AG08396 (cell line): ENCODE measurements at regions not wholly inside any gene's neighbourhood (a gene's known extent, or its start where the extent isn't known, plus 50 kb on each side); places are given as distances from the start of the nearest gene placed in this dataset.

Source experiments
- DNase-seq: peaks from one replicate; pipeline ENCODE4 v3.0.0; 2012; ENCODE audit warnings: low spot score, mixed read lengths

DNA sequence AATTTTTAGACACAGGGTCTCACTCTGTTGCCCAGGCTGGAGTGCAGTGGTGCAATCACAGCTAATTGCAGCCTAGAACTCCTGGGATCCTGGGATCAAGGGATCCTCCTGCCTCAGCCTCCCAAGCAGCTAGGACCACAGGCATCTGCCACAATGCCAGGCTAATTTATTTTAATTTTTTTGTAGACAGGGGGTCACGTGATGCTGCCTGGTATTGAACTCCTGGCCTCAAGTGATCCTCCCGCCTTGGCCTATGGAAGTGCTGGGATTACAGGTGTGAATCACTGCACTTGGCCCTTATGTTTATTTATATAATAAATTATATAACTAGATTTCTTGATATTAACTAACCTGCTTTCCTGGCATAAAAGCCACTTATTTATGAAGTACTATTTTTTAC, 1081.7 kb upstream of the FANCL start:
- no peak for DNase-seq

DNA sequence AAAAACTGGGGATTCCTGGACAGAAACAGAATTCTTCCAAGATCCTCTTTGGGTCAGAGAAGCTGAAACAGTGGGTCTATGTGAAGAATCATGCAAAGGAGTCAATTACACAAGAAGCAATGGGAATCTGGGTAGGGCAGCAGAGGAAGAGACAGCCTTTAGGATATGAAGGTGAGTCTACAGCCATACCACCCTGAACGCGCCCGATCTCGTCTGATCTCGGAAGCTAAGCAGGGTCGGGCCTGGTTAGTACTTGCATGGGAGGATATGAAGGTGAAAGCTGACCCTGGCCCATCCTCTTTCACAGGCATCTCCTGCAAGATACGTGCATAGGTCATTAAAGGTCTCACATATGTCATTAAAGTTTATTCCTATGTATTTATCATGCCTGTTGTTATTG, 1080.9 kb upstream of the FANCL start:
- no peak for DNase-seq

DNA sequence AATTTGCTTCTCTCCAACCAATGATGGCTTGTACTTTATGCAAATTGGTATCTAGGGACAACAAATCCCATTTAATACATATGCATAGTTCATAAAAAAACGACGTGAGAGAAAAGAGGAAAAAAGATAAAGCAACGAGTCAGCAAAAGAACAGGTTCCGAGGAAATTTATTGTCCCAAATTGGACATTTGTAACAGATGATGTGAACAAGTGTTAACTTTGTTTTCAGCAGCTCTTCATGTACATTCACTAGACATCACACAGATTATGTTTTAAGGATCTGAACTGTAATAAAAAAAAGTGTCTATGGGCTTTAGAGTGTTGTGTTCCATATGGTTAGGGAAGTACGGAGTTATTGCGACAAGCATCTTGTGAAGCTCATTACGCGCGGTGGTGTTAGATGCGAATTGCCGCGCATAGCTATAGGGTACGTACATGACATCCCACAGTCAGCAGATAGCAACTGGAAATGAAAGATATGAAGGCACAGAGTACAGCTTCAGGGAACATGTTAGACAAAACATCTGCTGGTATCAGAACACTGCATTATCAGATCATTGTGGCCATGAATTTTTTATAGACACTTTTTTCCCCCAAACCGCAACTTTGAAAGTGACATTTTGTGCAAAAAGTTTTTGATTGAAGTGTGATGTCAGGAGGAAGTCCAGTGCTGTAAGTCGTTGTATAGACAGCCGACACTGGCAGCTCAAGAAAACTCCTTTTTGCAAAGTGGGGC, 1073.1 kb upstream of the FANCL start:
- DNase-seq: no peak

DNA sequence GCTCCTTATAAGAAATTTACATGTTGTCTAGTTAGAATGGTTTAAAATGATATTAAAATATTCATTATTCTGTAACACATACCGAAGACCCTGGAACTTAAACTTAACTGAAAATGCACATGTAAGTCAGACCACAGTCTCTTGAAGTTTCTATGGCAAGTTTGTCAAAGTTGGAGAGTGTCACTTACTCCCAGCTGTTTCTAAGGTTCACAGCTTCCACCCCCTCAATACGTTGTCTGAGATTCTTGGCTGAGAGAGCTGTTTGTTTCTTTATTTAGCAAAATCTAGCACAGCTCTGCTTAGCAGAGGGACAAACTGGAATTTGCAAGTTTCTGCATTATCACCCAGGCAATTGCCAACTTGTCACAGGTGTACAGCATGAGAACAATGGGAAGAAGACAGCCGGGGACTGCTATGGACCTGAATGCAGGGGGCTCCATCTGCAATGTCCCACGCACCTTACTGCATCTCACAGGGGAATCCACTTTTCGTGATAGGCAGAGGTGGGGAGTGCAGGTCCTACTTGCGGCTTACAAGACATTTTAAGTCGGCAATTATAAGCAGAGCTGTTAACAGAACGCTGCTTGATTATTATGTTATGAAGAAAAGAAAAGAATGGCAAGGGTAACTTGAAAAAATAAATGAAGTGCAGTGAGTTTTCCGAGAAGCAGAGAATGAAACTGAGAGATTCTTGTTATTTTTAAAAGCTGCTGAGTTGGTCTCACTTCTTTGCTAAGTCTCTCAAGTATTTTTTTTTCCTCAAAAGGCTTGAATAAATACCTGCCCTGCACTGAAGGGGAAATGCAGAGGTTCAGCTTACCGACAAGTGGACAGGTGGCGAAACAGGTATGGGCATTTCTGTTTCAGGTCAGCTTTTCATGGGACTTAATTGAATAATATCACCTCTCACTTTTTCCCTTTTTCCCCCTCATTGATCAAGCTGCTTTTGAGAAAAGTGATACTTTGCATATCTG, 1072.1 kb upstream of the FANCL start:
- no peak for DNase-seq

DNA sequence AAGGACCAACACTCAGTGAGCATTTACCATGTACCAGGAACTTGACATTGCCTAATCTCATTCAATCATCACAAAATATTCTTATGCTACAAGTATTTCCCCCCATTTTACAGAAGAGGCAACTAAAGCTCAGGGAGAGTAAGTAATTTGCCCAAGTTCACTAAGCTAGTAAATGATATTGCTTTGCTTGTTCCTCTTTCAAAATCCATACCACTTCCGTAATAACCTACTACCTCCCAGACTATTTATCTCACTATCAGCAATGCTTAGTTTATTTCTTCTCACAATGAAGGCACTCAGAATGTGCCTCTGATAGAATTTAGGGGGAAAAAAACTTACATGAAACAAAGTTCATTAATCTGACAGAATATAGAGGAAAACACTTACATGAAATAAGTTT, 1070.9 kb upstream of the FANCL start:
- no peak for DNase-seq

DNA sequence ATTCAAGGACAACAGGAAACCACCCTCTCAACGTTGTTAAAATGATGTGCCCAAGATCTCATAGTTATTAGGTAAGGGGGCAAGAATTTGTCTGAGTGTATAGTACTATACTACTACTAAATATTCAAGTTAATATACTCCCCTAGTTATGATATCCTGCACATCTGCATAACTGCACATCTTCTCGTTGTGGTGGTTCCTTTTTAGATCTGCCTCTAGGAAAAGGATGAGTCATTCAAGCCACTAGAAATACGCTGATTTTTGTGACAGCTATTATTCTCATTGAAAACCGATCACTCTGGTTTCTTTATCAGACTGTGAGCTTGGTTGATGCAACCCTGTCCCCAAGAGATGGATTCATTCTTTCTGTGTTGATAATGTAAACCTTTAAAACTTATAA, 1067.0 kb upstream of the FANCL start:
- DNase-seq: no peak

DNA sequence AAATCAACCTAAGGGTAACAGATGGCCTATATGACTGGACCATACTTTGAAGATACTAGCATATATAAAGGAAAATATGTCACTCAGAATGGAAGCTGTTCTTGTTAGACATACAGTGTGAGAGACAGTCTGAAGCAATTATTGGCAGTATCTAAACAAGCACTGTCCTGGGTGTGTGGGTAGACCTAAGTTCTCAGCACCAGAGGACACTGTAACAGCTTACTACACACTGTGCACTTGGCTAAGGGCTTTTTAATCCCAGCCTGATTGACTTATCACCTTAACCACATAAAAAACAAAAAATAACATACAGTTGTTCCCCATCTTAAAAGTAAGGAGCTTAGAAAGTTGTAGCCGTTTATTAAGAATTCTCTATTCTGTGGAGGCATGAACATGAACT, 1066.1 kb upstream of the FANCL start:
- DNase-seq: no peak

DNA sequence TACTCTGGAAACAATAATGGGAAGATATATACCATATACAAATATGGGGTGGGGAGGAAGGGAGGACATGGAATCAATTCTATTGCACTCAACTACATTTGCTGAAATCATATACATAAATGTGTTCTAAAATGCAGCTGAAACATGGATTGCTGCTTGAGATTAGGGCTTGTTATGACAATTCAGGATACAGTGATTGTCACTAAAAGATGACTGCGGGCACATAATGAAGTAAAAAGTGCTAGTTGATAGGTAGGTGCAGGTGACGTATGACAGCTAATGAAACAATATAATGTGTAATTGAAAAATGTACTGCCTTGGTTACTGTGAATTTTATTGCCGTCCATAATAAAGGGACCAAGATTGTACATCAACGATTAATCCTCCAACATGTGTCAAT, 1062.1 kb upstream of the FANCL start:
- no peak for DNase-seq

DNA sequence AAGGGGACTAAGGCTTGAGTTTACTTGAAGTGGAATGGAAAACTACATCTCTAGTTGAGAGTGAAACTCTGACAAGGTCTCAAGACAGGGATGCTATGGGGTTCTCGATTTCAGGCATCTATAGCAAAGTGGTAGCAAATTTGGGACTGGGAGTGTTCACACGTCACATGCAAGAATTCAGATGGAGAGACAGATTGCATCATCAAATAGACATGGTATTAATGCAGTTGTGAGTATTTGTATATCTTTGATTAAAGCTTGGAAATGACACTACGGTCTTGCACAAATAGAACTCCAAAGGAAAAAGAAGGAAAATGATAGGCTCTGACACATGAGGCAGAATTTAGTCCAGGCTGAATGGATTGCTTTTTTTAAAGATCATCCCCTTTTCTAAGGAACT, 1061.6 kb upstream of the FANCL start:
- DNase-seq: no peak

DNA sequence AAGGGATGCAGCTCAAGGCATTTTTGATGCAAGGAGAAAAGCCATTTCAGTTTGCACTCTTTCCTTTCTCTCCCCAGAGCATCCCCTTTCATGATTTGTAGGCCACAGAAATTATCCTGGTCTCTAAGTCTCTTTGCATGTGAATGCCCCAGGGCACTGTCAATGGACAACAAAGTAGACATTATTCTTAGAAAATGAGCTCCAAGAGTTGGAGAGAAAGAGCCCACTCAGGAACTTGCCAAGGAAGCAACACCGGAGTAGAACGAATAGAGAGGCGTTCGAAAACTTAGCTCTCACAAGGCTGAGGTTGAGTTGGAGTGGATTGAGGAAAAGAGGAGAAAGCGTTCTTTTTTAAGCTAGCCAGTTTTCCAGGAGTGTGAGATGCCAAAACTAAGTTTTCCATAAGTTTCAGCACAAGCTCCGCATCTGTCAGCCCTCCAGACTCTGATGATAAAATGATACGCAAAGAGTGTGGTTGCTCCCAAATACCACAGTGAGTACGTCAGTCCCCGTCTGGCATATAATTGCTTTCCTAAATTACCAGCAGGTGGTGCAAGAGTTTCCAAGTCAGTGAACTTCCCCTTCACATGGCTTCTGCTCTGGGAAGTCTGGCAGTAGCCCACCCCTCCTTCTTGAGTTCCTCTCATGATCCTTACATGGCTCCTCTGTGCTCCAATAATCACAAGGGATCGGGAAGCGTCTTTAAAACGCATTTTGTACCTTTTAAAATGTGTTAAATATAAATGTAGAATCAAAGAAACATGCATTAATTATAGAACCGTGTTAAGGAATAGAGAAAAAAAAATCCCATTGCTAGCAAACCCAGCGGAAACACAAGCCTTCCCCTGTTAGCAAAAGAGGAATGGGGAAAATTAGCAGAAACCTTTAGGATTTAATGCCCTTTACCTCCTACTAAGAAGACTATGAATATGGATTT, 1060.6 kb upstream of the FANCL start:
- DNase-seq: peak; percentile 23

DNA sequence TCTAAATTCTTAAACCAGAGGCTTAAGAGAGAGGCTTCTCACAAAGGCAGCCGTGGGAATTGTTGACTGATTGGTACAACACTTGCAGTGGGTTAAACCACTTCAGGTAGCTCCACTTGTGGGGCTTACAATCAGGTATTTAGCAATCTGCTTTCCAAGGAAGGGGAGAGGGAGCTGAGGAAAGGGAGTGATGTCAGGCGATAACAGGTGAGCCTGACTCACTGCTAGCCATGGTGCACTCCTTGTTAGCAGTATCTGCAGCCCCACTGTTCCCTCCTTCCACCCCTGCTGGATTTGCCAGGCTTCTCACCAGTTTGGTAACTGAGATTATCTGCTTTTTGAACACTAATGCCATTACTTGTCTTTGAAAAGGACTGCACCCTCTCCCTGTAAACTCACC, 1056.7 kb upstream of the FANCL start:
- no peak for DNase-seq

DNA sequence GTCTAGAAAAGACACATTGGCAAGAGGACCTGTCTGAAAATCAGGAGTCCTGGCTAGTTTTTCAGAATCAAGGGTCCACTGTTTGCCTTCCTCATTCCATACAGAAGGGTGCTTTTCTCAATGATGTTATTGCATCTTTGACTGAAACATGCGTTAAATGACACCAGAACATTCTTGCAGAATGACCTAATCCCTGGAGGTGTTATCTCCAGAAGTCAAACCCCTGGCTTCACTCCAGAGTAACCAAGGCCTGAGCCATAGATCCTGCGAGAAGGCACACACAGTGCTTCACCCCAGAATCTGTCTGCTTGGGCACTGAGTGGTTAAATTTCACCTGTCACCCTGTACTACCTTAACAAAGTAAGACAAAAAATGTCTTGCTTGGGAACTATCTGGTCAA, 1055.2 kb upstream of the FANCL start:
- no peak for DNase-seq

DNA sequence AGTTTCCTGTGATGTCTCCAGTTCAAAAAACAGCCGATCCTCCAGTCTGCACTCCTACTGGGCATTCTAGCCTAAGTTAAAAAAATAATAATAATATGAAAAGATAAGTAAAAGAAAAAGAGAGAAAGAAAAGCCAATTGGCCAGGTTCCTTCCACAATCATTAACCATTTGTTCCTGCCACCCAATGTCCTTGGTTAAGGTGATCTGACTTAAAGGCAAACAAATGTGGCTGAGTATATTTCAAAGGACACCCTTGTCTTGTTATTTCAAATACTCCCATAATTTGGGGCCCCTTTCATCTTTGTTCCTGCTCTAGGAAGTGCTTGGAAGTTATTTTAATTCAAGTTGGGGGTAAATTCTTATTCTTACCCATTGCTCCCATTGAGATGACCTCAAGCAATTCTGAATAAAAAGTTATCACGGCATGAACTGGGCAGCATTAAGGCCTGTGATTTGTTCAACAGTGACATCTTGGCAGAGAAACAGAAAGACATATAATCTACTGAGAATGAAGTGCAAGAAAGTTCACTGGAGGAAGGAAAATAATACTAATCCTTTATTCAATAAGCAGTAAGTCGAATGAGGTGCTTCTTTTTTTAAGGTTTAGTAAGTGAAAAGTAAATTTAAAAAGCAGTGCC, 1054.5 kb upstream of the FANCL start:
- DNase-seq: no peak

DNA sequence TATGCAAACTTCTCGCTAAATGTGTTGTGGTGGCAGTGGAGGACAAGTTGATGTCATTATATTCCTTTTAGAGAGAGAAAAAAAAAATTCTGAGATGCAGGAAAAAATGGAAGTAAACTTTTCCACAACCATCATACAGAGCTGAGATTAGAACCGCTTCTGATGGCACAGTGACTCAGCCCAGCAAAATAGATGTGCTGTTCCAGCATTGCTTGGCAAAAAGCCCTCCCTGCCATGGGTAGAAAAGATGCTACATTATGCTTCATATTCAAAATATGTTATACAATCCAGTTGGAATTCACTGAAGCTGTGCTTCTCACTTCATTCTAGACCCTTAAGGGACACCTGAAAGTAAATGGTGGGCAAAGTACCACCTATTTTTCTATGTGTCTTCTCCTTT, 1047.6 kb upstream of the FANCL start:
- no peak for DNase-seq

DNA sequence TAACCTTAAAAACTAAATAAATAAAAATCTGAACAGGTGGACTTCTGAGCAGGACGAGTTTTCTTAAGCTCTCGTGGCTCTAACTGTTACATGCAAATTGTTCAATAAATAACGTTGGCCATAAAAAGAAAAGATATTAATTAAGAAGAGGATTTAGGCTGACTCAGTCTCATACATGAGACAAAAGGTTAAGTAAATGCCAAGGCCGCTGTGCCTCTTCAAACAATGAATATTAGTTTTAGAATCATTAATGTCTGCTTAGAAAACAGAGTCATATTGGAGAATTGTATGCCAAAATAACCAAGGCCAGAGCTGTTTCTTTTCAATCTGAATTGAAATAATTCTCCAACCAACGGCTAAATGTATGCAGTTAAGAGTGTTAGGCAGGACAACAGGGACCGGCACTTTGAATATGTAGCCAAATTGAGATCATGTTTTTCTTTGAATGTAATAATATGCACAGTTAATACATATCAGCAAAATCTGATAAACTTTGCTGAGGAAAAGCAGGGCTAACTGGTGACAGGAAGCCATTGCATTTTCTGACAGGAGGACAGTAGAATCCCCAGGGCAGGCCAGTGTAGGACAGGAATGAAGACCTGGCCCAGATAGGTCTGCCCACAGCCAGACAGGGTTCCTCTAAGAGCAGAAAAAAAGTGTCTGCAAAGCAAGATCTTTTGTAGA, 1041.4 kb upstream of the FANCL start:
- DNase-seq: no peak

DNA sequence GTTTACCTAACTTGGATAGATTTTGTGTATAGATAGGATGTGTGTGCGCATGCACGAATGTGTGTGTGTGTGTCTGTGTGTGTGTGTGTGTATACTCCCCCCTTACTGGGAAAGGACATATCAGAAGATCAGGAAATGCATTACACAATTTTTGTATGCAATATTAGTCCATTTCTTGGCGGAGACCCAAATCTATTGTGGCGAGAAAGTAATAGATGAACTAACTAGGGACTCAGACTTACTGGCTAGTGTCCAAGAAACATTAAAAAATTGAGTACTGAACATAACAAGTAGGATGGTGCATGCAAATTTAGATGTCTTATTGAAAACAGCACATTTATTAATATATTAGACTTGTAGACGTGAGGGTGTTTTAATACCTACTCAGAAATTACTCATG, 1036.5 kb upstream of the FANCL start:
- no peak for DNase-seq

DNA sequence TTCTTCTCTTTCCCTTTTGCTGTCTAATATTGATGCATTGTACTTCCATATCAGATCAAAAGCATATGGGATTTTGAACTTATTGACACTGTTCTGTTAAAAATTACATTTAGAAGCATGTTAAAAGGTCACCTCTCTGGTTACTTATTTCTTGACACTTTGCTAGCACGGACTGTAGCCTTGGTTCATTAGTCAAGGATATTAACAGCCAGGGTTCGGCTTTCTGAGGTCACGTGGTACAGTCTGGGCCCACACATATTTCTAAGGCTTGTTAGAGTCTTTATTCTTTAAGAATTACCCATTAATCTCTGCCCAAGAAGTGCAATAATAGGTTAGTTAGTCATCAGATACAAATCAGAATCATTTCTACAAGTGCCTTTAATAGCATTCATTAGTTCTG, 1035.8 kb upstream of the FANCL start:
- no peak for DNase-seq

DNA sequence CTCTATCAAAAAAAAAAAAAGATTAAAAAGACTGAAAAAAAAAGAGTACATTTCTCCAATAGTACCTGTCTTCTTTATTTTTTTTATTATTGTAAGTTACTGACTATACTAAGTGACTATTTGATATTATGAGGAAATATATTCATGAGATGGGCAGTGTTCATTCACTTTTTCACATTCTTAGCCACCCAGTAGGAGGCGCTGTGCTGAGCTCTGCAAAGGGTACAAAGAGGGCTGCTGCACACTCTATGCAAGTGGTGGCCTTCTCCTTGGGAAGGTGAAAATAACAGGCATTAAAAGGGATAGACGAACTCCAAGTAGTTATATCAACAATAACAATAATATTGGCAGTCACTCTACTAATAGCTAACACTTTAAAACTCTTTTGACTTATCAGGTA, 1034.9 kb upstream of the FANCL start:
- no peak for DNase-seq

DNA sequence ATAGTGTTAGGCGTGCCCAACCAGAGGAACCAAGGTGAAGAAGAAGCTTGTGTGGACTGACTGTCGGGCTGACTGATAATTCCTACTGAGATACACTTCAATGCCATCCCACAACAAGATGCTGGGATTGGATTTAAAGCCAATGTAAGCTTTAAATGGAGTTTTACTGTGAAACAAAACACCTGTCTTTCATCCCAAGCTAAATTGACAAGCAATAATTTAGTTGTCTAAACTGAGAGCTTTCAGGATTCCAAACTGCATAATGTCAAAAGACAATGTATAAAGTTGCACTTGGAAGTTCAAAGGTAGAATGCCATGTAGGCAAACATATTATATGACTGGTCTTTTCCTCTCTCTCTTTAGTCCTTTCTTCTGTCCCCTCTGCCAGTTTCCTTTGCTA, 1025.3 kb upstream of the FANCL start:
- DNase-seq: no peak

DNA sequence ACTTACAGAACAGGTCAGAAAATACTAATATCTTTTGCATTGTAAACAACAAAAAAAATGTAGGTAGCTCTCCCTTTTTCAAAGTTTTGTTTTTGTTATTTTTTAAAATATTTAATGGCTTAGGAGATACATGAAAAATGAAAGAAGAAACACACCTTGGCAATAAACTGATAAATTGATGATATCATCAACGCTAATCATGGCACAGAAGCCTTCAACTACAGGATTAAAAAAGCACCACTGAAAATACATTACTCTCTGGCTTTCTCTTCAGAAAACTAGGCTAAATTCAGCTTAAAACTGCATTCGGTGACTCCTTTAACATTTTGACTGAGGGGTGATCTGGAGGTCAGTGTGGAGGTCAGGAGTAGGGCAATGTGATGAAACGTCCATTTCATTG, 1018.8 kb upstream of the FANCL start:
- no peak for DNase-seq

DNA sequence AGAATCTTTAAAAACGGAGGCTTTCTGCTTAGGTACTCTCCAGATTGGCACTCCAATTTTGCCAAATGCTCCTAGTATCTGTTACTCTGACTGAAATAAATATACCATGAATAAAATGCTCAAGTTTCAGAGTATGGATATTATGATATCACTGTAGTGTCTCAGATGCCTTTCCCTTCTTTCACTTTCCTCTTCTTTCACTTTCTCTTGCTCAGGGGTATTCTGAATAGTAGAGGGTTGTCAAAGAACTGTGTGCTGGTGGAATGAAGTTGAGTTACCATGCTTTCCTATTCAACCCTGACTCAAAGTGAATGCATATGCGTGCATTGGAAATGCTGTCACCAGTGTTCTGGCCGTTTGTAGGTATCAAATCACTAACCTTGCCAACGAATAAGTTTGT, 1015.2 kb upstream of the FANCL start:
- no peak for DNase-seq
